ENCODE measurements at regions not wholly inside any gene's neighbourhood (a gene's known extent, or its start where the extent isn't known, plus 50 kb on each side); places are given as distances from the start of the nearest gene placed in this dataset.
"Not testable (repeated sequence)": the region's sequence is repeated elsewhere in the genome, so short reads cannot be mapped to it uniquely, and the experiment has no call there.

DNA sequence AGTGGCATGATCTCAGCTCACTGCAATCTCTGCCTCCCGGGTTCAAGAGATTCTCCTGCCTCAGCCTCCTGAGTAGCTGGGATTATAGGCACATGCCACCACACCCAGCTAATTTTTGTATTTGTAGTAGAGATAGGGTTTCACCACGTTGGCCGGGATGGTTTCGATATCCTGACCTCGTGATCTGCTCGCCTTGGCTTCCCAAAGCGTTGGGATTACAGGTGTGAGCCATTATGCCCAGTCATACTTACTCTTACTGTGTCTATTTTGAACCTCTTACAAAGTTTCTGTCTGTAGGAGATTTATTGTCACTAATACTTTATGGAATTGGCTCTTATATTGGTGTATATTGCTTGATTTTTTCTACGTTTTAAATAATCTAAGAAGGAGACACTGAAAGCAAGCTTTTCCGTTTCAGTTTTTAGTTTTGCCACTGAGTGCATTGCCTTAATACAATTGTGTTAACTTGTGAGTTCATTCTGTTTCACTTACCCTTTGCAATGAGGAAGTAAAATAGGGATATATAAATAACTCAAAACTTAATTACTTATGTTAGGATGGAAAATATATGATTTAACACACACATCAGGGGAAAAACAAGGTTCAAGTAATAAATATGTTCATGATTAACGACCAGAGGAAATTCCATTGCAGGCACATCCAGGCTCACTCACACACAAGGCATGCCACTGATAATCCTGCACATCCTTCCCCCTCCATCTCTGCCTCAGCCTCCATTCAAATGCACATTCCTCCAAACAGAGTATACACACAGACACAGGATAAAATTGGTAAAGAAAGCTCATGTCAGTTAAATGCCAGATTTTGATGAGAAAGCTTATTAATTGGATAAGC lies 279.3 kb upstream of the RASGRP1 start:
- intact Hi-C loops (cut with DNase I; ENCODE audit: low total_unique reads) = no loop called here

DNA sequence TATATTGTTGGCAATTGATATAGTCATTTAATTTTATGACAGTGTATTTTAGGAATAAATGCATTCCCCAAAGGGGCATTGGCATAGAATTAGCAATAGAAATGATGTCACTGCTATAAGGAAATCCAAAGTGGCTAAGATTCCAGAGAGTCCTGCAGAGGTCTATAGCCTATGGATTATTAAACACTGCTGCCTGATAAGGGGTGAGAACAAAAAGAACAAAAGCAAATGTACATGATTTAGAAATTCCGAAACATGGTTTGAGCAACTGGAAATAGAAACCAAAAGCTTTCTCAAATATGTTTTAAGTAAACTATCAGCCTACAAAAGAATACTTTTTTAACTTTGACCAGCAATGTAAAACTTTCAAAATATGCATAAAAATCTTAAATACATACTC lies 280.1 kb upstream of the RASGRP1 start:
- no peak for DNase-seq

More for the DNA sequence above, 279.3 kb upstream of the RASGRP1 start:
- DNase-seq = no peak
- Histone ChIP-seq H3K4me1 (peaks cover 0 to 31% (median 19%) of the 10 kb centered on the region in 4 donors), H3K9me3 (no peaks in the 10 kb centered on the region), H3K27me3 (no peaks in the 10 kb centered on the region), H3K4me3 (no peak overlapping the region), H3K36me3 (no peaks in the 10 kb centered on the region), H3K27ac (no peak overlapping the region)
- TF ChIP-seq, protein P1, sequence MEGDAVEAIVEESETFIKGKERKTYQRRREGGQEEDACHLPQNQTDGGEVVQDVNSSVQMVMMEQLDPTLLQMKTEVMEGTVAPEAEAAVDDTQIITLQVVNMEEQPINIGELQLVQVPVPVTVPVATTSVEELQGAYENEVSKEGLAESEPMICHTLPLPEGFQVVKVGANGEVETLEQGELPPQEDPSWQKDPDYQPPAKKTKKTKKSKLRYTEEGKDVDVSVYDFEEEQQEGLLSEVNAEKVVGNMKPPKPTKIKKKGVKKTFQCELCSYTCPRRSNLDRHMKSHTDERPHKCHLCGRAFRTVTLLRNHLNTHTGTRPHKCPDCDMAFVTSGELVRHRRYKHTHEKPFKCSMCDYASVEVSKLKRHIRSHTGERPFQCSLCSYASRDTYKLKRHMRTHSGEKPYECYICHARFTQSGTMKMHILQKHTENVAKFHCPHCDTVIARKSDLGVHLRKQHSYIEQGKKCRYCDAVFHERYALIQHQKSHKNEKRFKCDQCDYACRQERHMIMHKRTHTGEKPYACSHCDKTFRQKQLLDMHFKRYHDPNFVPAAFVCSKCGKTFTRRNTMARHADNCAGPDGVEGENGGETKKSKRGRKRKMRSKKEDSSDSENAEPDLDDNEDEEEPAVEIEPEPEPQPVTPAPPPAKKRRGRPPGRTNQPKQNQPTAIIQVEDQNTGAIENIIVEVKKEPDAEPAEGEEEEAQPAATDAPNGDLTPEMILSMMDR (IDR thresholded peaks at IDR 0.05) = no peak

DNA sequence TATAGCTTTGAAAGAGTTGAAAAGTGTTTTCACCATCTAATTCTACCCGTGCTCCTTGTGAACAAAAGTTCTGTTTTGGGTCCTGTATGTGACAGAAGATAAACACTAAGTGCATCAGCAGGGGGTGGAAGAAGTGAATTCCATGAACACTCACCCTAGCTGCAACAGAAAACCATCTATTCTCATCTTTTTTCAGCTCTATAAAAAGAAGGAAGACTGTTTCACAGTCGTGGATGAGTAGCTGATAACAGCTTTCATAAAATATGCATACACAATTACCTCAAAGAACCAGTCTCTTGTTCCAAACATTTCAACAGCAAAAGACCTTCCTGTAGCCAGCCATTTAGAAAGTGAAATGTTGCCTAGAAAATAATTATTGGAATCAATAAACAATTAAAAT lies 281.7 kb upstream of the RASGRP1 start:
- no peak overlapping the region for H3K27ac ChIP-seq
- intact Hi-C loops (cut with DNase I; ENCODE audit: low total_unique reads) = no loop called here
- TF ChIP-seq, protein P1 (IDR thresholded peaks at IDR 0.05) = no peak

More for the DNA sequence above, 280.1 kb upstream of the RASGRP1 start:
- peaks cover 0 to 31% (median 19%) of the 10 kb centered on the region in 4 donors for H3K4me1 ChIP-seq
- no peak overlapping the region for H3K4me3 ChIP-seq
- H3K9me3 ChIP-seq = no peaks in the 10 kb centered on the region
- intact Hi-C loops (cut with DNase I; ENCODE audit: low total_unique reads) = no loop called here
- TF ChIP-seq, protein P1 (IDR thresholded peaks at IDR 0.05) = no peak
- H3K27me3 ChIP-seq = no peaks in the 10 kb centered on the region
- H3K27ac ChIP-seq = no peak overlapping the region
- no peaks in the 10 kb centered on the region for H3K36me3 ChIP-seq

DNA sequence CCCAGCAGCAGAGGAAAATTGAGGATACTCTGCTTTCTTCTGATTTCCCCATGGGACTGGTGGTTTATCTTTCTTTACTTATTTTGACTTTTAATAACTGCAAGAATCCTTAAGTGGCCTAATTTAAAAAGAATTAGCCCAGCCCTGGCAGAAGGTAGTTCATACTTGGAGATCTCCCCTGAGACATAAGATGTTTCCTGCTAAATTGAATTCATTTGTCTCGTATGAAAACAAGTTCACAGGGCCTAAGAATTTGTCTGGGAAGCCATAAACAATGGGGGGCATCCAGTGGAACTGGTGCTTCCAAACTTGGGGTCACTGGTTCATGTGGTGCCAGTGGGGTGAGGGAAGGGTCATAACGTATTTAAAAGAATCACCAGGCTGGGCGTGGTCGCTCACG lies 283.1 kb upstream of the RASGRP1 start:
- Histone ChIP-seq H3K27me3 (no peaks in the 10 kb centered on the region), H3K4me1 (peaks cover 0 to 24% (median 12%) of the 10 kb centered on the region in 4 donors)
- TF ChIP-seq, protein P1 (IDR thresholded peaks at IDR 0.05) = no peak

More for the DNA sequence above, 281.7 kb upstream of the RASGRP1 start:
- DNase-seq = no peak
- no peak overlapping the region for H3K4me3 ChIP-seq
- no peaks in the 10 kb centered on the region for H3K27me3 ChIP-seq
- no peaks in the 10 kb centered on the region for H3K36me3 ChIP-seq
- no peaks in the 10 kb centered on the region for H3K9me3 ChIP-seq
- H3K4me1 ChIP-seq = peaks cover 0 to 31% (median 19%) of the 10 kb centered on the region in 4 donors

DNA sequence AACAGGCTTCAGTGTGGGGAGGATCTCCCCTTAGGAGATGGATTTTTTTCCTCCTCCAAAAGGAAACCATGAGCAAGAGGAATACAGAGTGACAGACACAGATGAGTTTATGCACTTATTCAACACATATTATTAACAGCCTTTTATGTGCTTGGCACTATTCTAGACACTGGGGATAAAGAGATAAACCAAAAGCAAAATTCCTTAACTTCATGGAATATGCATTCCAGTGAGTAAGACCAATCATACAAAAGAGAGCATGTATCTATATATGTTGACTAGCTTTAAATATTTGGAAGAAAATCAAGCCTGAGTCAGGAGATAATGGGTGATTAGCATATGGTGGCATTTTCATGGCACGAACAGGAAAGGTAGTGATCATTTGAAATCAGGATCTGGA lies 284.4 kb upstream of the RASGRP1 start:
- Histone ChIP-seq H3K9me3 (no peaks in the 10 kb centered on the region), H3K4me1 (peaks cover 0 to 11% (median 5%) of the 10 kb centered on the region in 4 donors), H3K27me3 (no peaks in the 10 kb centered on the region), H3K36me3 (no peaks in the 10 kb centered on the region), H3K27ac (no peak overlapping the region), H3K4me3 (no peak overlapping the region)
- intact Hi-C loops (cut with DNase I; ENCODE audit: low total_unique reads) = no loop called here
- DNase-seq = no peak
- TF ChIP-seq, protein P1 (IDR thresholded peaks at IDR 0.05) = no peak

More for the DNA sequence above, 283.1 kb upstream of the RASGRP1 start:
- no peak for DNase-seq
- no peak overlapping the region for H3K4me3 ChIP-seq
- no peak overlapping the region for H3K27ac ChIP-seq
- no peaks in the 10 kb centered on the region for H3K36me3 ChIP-seq
- intact Hi-C loops (cut with DNase I; ENCODE audit: low total_unique reads) = no loop called here
- H3K9me3 ChIP-seq = no peaks in the 10 kb centered on the region

DNA sequence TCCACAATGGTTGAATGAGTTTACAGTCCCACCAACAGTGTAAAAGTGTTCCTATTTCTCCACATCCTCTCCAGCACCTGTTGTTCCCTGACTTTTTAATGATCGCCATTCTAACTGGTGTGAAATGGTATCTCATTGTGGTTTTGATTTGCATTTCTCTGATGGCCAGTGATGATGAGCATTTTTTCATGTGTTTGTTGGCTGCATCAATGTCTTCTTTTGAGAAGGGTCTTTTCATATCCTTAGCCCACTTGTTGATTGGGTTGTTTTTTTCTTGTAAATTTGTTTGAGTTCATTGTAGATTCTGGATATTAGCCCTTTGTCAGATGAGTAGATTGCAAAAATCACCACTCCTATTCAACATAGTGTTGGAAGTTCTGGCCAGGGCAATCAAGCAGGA lies 287.6 kb upstream of the RASGRP1 start:
- H3K27me3 ChIP-seq; H3K4me3 ChIP-seq; H3K36me3 ChIP-seq; H3K27ac ChIP-seq; intact Hi-C loops (cut with DNase I; ENCODE audit: low total_unique reads); DNase-seq; H3K4me1 ChIP-seq; H3K9me3 ChIP-seq: not testable (repeated sequence)
